ENCODE measurements at regions not wholly inside any gene's neighbourhood (a gene's known extent, or its start where the extent isn't known, plus 50 kb on each side); places are given as distances from the start of the nearest gene placed in this dataset.

GRCh38 chrX:21181232-21181853 is 192.9 kb upstream of the CNKSR2 start:
- CTCF ChIA-PET = no interaction called here

GRCh38 chrX:21193196-21193595 is 181.0 kb upstream of the CNKSR2 start:
- H3K4me1 ChIP-seq (ENCODE audit: control insufficient read depth, insufficient read depth, low read length) = no peaks in the 10 kb centered on the region
- no peak overlapping the region for H3K4me3 ChIP-seq (ENCODE audit: low read depth, low read length)
- no peak overlapping the region for H3K27ac ChIP-seq (ENCODE audit: extremely low read depth, low read depth, low read length)
- CTCF ChIA-PET = no interaction called here
- no peaks in the 10 kb centered on the region; the same call in 1 of the 2 replicates for H3K9me3 ChIP-seq (ENCODE audit: control insufficient read depth, insufficient read depth, low read depth, low read length)
- POLR2A ChIA-PET = no interaction called here
- H3K36me3 ChIP-seq (ENCODE audit: control insufficient read depth in 2 of 2, insufficient read depth in 1 of 2, low read length in 2 of 2) = no peaks in the 10 kb centered on the region
- TF ChIP-seq ZNF138 (tag by site-specific recombination; IDR thresholded peaks at IDR 0.05; ENCODE audit: borderline replicate concordance) (no peak), ZNF580 (tag by site-specific recombination; IDR thresholded peaks at IDR 0.05) (no peak), ZNF202 (tag by site-specific recombination; IDR thresholded peaks at IDR 0.05; ENCODE audit: borderline replicate concordance) (no peak), ZSCAN18 (tag by site-specific recombination; IDR thresholded peaks at IDR 0.05) (no peak), ZNF692 (tag by site-specific recombination; IDR thresholded peaks at IDR 0.05) (no peak), HOXA7 (CRISPR knock-in tag; IDR thresholded peaks at IDR 0.05; ENCODE audit: borderline replicate concordance) (no peak), HOXC10 (CRISPR knock-in tag; IDR thresholded peaks at IDR 0.05) (no peak), KLF8 (tag by site-specific recombination; IDR thresholded peaks at IDR 0.05) (no peak), ZNF302 (tag by site-specific recombination; IDR thresholded peaks at IDR 0.05; ENCODE audit: low read depth) (no peak), ZNF169 (tag by site-specific recombination; IDR thresholded peaks at IDR 0.05) (no peak), ZNF184 (tag by site-specific recombination; IDR thresholded peaks at IDR 0.05) (no peak), ZNF555 (tag by site-specific recombination; conservative IDR thresholded peaks at IDR 0.05) (no peak), YY1 (tag by site-specific recombination; IDR thresholded peaks at IDR 0.05) (no peak), ZNF560 (tag by site-specific recombination; IDR thresholded peaks at IDR 0.05; ENCODE audit: borderline replicate concordance) (no peak), OSR2 (tag by site-specific recombination; IDR thresholded peaks at IDR 0.05) (no peak)

More at GRCh38 chrX:21181232-21181853, 192.9 kb upstream of the CNKSR2 start:
- H3K27ac ChIP-seq (ENCODE audit: extremely low read depth, low read depth, low read length) = no peak overlapping the region
- POLR2A ChIA-PET = no interaction called here
- no peaks in the 10 kb centered on the region for H3K36me3 ChIP-seq (ENCODE audit: control insufficient read depth in 2 of 2, insufficient read depth in 1 of 2, low read length in 2 of 2)
- no peak overlapping the region for H3K4me3 ChIP-seq (ENCODE audit: low read depth, low read length)
- no peaks in the 10 kb centered on the region for H3K9me3 ChIP-seq (ENCODE audit: control insufficient read depth, insufficient read depth, low read depth, low read length)
- H3K4me1 ChIP-seq (ENCODE audit: control insufficient read depth, insufficient read depth, low read length) = no peaks in the 10 kb centered on the region
- TF ChIP-seq ZNF148 (tag by site-specific recombination; IDR thresholded peaks at IDR 0.05; ENCODE audit: borderline replicate concordance) = no peak
- TF ChIP-seq ZSCAN30 (tag by site-specific recombination; IDR thresholded peaks at IDR 0.05) = no peak
- no peak for TF ChIP-seq ZNF16 (tag by site-specific recombination; IDR thresholded peaks at IDR 0.05; ENCODE audit: low read depth)
- no peak for TF ChIP-seq ZSCAN16 (tag by site-specific recombination; IDR thresholded peaks at IDR 0.05)
- TF ChIP-seq KLF10 (tag by site-specific recombination; IDR thresholded peaks at IDR 0.05) = no peak
- TF ChIP-seq ZNF560 (tag by site-specific recombination; IDR thresholded peaks at IDR 0.05; ENCODE audit: borderline replicate concordance) = no peak
- no peak for TF ChIP-seq TSHZ1 (tag by site-specific recombination; IDR thresholded peaks at IDR 0.05; ENCODE audit: borderline replicate concordance)
- no peak for TF ChIP-seq ZNF223 (tag by site-specific recombination; IDR thresholded peaks at IDR 0.05)
- no peak for TF ChIP-seq ZNF426 (tag by site-specific recombination; IDR thresholded peaks at IDR 0.05)
- TF ChIP-seq ZBTB48 (tag by site-specific recombination; IDR thresholded peaks at IDR 0.05) = no peak

All from HEK293 (cell line).